BJ (cell line): ENCODE measurements at regions not wholly inside any gene's neighbourhood (a gene's known extent, or its start where the extent isn't known, plus 50 kb on each side); places are given as distances from the start of the nearest gene placed in this dataset.

Experiments used
- CTCF ChIA-PET: fragments of 350-600 bp; formaldehyde crosslinking; extraction: SDS; loops from one replicate; lab custom pipeline; 2021; ENCODE audit warnings: antibody characterized with exemption, inconsistent platforms; lab: Yijun Ruan, JAX
- POLR2A ChIA-PET: fragments of 300-600 bp; sonication (Branson Sonifier 250); formaldehyde crosslinking; extraction: SDS; loops from one replicate; lab custom pipeline; 2021; ENCODE audit warnings: antibody characterized with exemption; lab: Charles Lee
- DNase-seq: peaks from one replicate; pipeline ENCODE4 v3.0.0-alpha.2; 2011; ENCODE audit warnings: low read depth
- H3K27me3 ChIP-seq: 2 replicates; pipeline ENCODE4 v1.6.0; 2011; ENCODE audit warnings: low read length; ENCODE audit not compliant: control insufficient read depth, insufficient read depth
- H3K36me3 ChIP-seq: 2 replicates; pipeline ENCODE4 v1.5.1; 2011; ENCODE audit warnings: low read length; ENCODE audit not compliant: control insufficient read depth, insufficient read depth
- H3K4me3 ChIP-seq: 2 replicates; pipeline ENCODE4 v1.5.1; 2011; ENCODE audit warnings: low read depth, mild to moderate bottlenecking, control low read depth, low read length
- TF ChIP-seq, protein P1 (sequence below): IDR thresholded peaks from 2 replicates; pipeline ENCODE4 v1.5.1; 2011; ENCODE audit warnings: low read depth, mild to moderate bottlenecking, control low read depth, inconsistent platforms, low read length, moderate library complexity; ENCODE audit not compliant: insufficient read depth

DNA sequence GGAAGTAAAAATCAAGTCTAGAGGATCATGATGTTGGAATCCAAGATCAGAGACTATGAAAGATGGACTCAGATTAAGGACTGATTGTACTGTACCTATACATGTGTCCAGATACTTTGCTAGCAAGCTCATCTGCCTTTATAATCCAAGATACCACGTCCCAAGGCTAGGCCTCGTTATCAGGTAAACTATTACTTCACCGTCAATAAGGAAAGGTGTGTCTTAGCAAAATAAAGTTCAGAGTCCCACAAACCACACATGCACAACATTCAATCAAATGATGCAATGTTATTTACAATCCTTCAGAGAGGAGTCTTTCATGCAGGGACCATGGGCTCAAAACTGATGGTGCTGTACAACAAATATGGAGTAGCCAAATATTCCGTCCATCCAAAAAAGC lies 1092.9 kb downstream of the IGSF11 start:
- CTCF ChIA-PET: interaction anchor here (0.5 to 1.2 kb wide), 2 partner anchors 15 to 1045 kb away, joined by 3 read pairs; no protein-coding TSS in a partner anchor
- Histone ChIP-seq H3K36me3 (no peaks in the 10 kb centered on the region), H3K4me3 (no peak overlapping the region), H3K27me3 (no peaks in the 10 kb centered on the region)
- TF ChIP-seq, protein P1, sequence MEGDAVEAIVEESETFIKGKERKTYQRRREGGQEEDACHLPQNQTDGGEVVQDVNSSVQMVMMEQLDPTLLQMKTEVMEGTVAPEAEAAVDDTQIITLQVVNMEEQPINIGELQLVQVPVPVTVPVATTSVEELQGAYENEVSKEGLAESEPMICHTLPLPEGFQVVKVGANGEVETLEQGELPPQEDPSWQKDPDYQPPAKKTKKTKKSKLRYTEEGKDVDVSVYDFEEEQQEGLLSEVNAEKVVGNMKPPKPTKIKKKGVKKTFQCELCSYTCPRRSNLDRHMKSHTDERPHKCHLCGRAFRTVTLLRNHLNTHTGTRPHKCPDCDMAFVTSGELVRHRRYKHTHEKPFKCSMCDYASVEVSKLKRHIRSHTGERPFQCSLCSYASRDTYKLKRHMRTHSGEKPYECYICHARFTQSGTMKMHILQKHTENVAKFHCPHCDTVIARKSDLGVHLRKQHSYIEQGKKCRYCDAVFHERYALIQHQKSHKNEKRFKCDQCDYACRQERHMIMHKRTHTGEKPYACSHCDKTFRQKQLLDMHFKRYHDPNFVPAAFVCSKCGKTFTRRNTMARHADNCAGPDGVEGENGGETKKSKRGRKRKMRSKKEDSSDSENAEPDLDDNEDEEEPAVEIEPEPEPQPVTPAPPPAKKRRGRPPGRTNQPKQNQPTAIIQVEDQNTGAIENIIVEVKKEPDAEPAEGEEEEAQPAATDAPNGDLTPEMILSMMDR: no peak
- POLR2A ChIA-PET: no interaction called here
- DNase-seq: no peak

DNA sequence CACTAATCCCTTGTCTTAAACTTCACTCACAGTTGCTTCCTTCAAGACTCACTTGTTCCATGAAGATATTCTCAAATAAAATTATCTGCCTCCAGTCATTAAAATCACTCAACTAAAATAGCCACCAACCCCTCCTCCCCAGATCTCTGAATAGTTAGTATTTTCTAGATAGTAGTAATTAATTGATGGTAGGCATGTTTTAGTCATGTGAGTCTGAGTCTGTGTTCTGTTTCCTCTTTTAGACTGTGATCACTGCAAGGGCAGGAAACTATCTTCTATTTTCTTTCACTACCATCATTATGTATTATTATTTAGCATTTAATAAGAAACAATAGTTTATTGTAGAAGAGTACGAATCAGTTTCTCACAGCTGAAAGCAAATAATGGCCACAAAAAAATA lies 1080.5 kb downstream of the IGSF11 start:
- ChIA-PET CTCF (no interaction called here), POLR2A (no interaction called here)
- TF ChIP-seq, protein P1: no peak

DNA sequence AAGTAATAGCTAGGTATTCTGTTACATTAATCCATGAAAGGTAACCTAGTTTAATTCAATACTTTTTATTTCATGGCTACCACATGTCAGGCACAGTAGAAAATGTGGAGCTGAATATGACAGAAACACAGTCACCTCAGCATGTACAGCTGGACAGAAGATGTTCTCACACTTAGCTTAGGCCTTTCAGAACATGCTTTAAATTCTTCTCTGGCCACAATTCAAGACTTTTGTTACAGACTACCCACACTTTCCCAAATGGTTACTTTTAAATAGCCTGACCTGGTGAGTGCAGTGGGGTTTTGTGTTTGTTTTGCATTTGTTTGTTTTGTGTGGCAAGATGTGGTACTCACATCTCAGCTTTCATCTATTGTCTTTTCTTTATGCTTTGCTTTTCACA lies 1079.5 kb downstream of the IGSF11 start:
- TF ChIP-seq, protein P1: no peak
- ChIA-PET CTCF (no interaction called here), POLR2A (no interaction called here)
- peak; percentile 1 for DNase-seq
- Histone ChIP-seq H3K27me3 (no peaks in the 10 kb centered on the region), H3K4me3 (no peak overlapping the region), H3K36me3 (no peaks in the 10 kb centered on the region)

More for the DNA sequence above, 1080.5 kb downstream of the IGSF11 start:
- Histone ChIP-seq H3K27me3 (no peaks in the 10 kb centered on the region), H3K4me3 (no peak overlapping the region), H3K36me3 (no peaks in the 10 kb centered on the region)
- no peak for DNase-seq

DNA sequence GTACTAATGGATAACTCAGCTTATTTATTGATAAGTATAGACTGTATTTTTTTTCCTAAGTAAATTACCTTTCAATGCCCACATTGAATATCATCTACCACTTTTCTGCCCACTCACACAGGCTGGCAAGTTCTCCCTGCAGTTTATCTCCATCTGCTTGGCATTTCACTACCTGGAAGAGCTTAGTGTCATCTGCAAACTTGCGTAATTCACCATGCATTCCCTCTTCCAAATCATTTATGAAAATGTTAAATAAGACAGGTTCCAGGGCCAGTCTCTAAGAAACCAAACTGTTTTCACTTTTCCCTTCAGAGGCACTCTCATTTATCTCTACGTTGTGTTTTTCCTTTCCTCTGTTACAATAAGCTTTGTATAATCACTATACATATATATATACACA lies 1076.6 kb downstream of the IGSF11 start:
- Histone ChIP-seq H3K36me3 (no peaks in the 10 kb centered on the region), H3K4me3 (no peak overlapping the region), H3K27me3 (no peaks in the 10 kb centered on the region)
- no peak for DNase-seq
- TF ChIP-seq, protein P1: no peak
- CTCF ChIA-PET: interaction anchor here (0.6 kb wide), 1 partner anchor 164 kb away, joined by 3 read pairs; no protein-coding TSS in a partner anchor
- POLR2A ChIA-PET: no interaction called here

DNA sequence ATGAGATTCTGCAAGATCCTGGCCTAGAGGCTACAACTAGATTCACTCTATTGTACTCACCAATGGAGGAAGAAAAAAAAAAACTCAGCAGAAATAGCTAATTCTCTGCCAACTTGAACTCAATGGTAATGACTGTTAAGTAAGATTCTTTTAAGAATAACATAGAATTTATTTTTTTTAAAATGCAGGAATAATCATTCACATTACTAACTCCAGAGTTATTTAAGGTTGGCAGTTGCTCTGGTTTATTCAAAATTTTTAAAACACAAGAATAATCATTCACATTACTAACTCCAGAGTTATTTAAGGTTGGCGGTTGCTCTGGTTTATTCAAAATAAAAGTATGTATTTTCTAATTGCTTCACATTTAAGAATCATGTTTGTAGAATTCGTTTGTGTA lies 1071.9 kb downstream of the IGSF11 start:
- H3K36me3 ChIP-seq: no peaks in the 10 kb centered on the region
- DNase-seq: peak; percentile 2
- no peak overlapping the region for H3K4me3 ChIP-seq
- TF ChIP-seq, protein P1: no peak
- CTCF ChIA-PET: no interaction called here
- no peaks in the 10 kb centered on the region for H3K27me3 ChIP-seq
- POLR2A ChIA-PET: no interaction called here
